ENCODE measurements at regions not wholly inside any gene's neighbourhood (a gene's known extent, or its start where the extent isn't known, plus 50 kb on each side); places are given as distances from the start of the nearest gene placed in this dataset.

GRCh38 chr10:131694168-131694780 lies 206.5 kb upstream of the PPP2R2D start:
- no peak overlapping the region for H3K9ac ChIP-seq (replicated peaks; ENCODE audit: extremely low read depth, insufficient read depth, low read length)
- H3K4me2 ChIP-seq (ENCODE audit: insufficient read depth, low read length): no peak overlapping the region
- POLR2A ChIA-PET: no interaction called here
- BruUV-seq (replicated peaks): no TSS peak
- no peak for TF ChIP-seq EZH2 (IDR thresholded peaks at IDR 0.05; ENCODE audit: borderline replicate concordance, low read depth, low read length, severe bottlenecking)
- no peak for TF ChIP-seq MAX (IDR thresholded peaks at IDR 0.05; ENCODE audit: insufficient read depth, insufficient read length)
- no peak for TF ChIP-seq FOS (IDR thresholded peaks at IDR 0.05; ENCODE audit: borderline replicate concordance, insufficient read depth, low read length)
- TF ChIP-seq MYC (IDR thresholded peaks at IDR 0.05; ENCODE audit: low read depth, low read length): no peak
- TF ChIP-seq POLR2AphosphoS5 (IDR thresholded peaks at IDR 0.05; ENCODE audit: insufficient read depth, low read depth, low read length): no peak
- no peak for TF ChIP-seq GATA2 (IDR thresholded peaks at IDR 0.05; ENCODE audit: insufficient read depth, insufficient read length, low read depth, low read length)
- TF ChIP-seq CTCF (IDR thresholded peaks at IDR 0.05; ENCODE audit: extremely low read depth in 1 of 2, insufficient read depth in 1 of 2, low read depth in 1 of 2, low read length in 2 of 2): no peak
- TF ChIP-seq POLR2A (IDR thresholded peaks at IDR 0.05; ENCODE audit: low read depth, low read length): no peak
- no peak for TF ChIP-seq JUN (IDR thresholded peaks at IDR 0.05; ENCODE audit: borderline replicate concordance, insufficient read depth, insufficient read length, low read depth)
- no peak overlapping the region for H3K4me3 ChIP-seq (replicated peaks in 1 of 3; ENCODE audit: insufficient read depth in 1 of 3, low read depth in 1 of 3, low read length in 3 of 3)
- no peaks in the 10 kb centered on the region for H3K79me2 ChIP-seq (ENCODE audit: control insufficient read depth, insufficient read depth, low read length)
- H2AFZ ChIP-seq (ENCODE audit: low read depth, low read length): no peak overlapping the region
- no peaks in the 10 kb centered on the region for H3K9me1 ChIP-seq (replicated peaks; ENCODE audit: control insufficient read depth, extremely low read depth, insufficient read depth, low read length)
- CTCF ChIA-PET: no interaction called here
- H3K36me3 ChIP-seq (ENCODE audit: control insufficient read depth in 2 of 2, extremely low read depth in 1 of 2, insufficient read depth in 2 of 2, low read length in 2 of 2): no peaks in the 10 kb centered on the region
- DNase-seq (ENCODE audit: low read depth, low spot score): no peak
- no peak for FAIRE-seq
- peaks cover 4% of the 10 kb centered on the region for H3K9me3 ChIP-seq (replicated peaks; ENCODE audit: control insufficient read depth, insufficient read depth, low read length)
- no peaks in the 10 kb centered on the region for H3K27me3 ChIP-seq (ENCODE audit: control insufficient read depth in 2 of 2, insufficient read depth in 2 of 2, low read length in 2 of 2)
- no peak overlapping the region for H3K27ac ChIP-seq (ENCODE audit: insufficient read depth, low read depth, low read length)
- dilution Hi-C loops (cut with MboI; ENCODE audit: extremely low pct_ligation_motif_present, low sequenced_read_pairs): no loop called here
- intact Hi-C loops (cut with micrococcal nuclease): no loop called here
- no peaks in the 10 kb centered on the region for H4K20me1 ChIP-seq (replicated peaks; ENCODE audit: control insufficient read depth, extremely low read depth, insufficient read depth, low read length)
- H3K4me1 ChIP-seq (ENCODE audit: control insufficient read depth, extremely low read depth, insufficient read depth, low read length): no peaks in the 10 kb centered on the region
